IMR-90 (cell line): ENCODE measurements at regions not wholly inside any gene's neighbourhood (a gene's known extent, or its start where the extent isn't known, plus 50 kb on each side); places are given as distances from the start of the nearest gene placed in this dataset.

Source experiments
- ATAC-seq: fragments of 200-7000 bp; cut with Tn5 transposase; 2 replicates; pipeline ENCODE4 v1.9.1; 2020; ENCODE audit warnings: low read depth, mild to moderate bottlenecking, moderate library complexity
- BruUV-seq: library from RNA; stranded (reverse); fragments of 400-500 nt; replicated peaks from 2 replicates; lab custom pipeline; 2021; lab: Mats Ljungman, UMichigan
- CTCF ChIA-PET: fragments of 300-600 bp; formaldehyde crosslinking; extraction: SDS; loops from one replicate; lab custom pipeline; 2021; ENCODE audit warnings: antibody characterized with exemption; lab: Yijun Ruan, JAX
- POLR2A ChIA-PET: fragments of 300-600 bp; sonication (Branson Sonifier 250); formaldehyde crosslinking; loops from one replicate; lab custom pipeline; 2022; ENCODE audit warnings: antibody characterized with exemption; ENCODE audit not compliant: unreplicated experiment; lab: Charles Lee
- DNase-seq: peaks from one replicate; pipeline ENCODE4 v3.0.0; 2013
- H2AFZ ChIP-seq: replicated peaks from 2 replicates; pipeline ENCODE3; 2013; ENCODE audit warnings: low read length, mild to moderate bottlenecking; ENCODE audit not compliant: poor library complexity
- H2AK5ac ChIP-seq: 2 replicates; pipeline ENCODE4 v1.6.1; 2013; ENCODE audit warnings: low read depth, low read length, inconsistent platforms
- H2AK9ac ChIP-seq: replicated peaks from 2 replicates; pipeline ENCODE3; 2013; ENCODE audit warnings: mild to moderate bottlenecking, low read depth, low read length, moderate library complexity; ENCODE audit not compliant: poor library complexity
- H2BK120ac ChIP-seq: 2 replicates; pipeline ENCODE4 v1.6.1; 2013; ENCODE audit warnings: low read depth, low read length, inconsistent platforms
- H2BK15ac ChIP-seq: 3 replicates; pipeline ENCODE4 v1.6.1; 2013; ENCODE audit warnings: low read depth, low read length, inconsistent platforms
- H2BK20ac ChIP-seq: 2 replicates; pipeline ENCODE4 v1.6.1; 2013; ENCODE audit warnings: low read depth, mild to moderate bottlenecking, inconsistent platforms, low read length, moderate library complexity
- H2BK5ac ChIP-seq: 2 replicates; pipeline ENCODE4 v1.6.1; 2013; ENCODE audit warnings: mild to moderate bottlenecking, low read depth, low read length, inconsistent platforms; ENCODE audit not compliant: poor library complexity, severe bottlenecking
- H3K14ac ChIP-seq: replicated peaks from 2 replicates; pipeline ENCODE4 v1.6.1; 2013; ENCODE audit warnings: low read depth, low read length, inconsistent platforms
- H3K18ac ChIP-seq: 2 replicates; pipeline ENCODE4 v1.6.1; 2013; ENCODE audit warnings: low read depth, low read length, control low read depth
- H3K23ac ChIP-seq: 2 replicates; pipeline ENCODE4 v1.6.1; 2013; ENCODE audit warnings: low read depth, low read length, inconsistent platforms
- H3K27ac ChIP-seq: 2 replicates; pipeline ENCODE4 v1.5.1; 2013; ENCODE audit warnings: mild to moderate bottlenecking, control low read depth, low read length; ENCODE audit not compliant: insufficient read depth
- H3K27me3 ChIP-seq: 2 replicates; pipeline ENCODE4 v1.6.1; 2013; ENCODE audit warnings: low read length; ENCODE audit not compliant: control insufficient read depth, insufficient read depth
- H3K36me3 ChIP-seq: 2 replicates; pipeline ENCODE4 v1.6.1; 2013; ENCODE audit warnings: low read length, mixed read lengths; ENCODE audit not compliant: control insufficient read depth, insufficient read depth
- H3K4ac ChIP-seq: 2 replicates; pipeline ENCODE4 v1.6.1; 2013; ENCODE audit warnings: low read depth, low read length, inconsistent platforms
- H3K4me1 ChIP-seq: 2 replicates; pipeline ENCODE4 v1.6.1; 2013; ENCODE audit warnings: low read length, mixed read lengths; ENCODE audit not compliant: control insufficient read depth, insufficient read depth
- H3K4me2 ChIP-seq: 2 replicates; pipeline ENCODE4 v1.6.1; 2013; ENCODE audit warnings: low read depth, mild to moderate bottlenecking, control low read depth, low read length, moderate library complexity
- H3K4me3 ChIP-seq: 2 replicates; pipeline ENCODE4 v1.5.1; 2013; ENCODE audit warnings: low read depth, mild to moderate bottlenecking, control low read depth, low read length, moderate library complexity; ENCODE audit not compliant: insufficient read depth
- H3K56ac ChIP-seq: 2 replicates; pipeline ENCODE4 v1.6.1; 2013; ENCODE audit warnings: low read length, inconsistent platforms; ENCODE audit not compliant: insufficient read depth; ENCODE audit errors: extremely low read depth
- H3K79me1 ChIP-seq, 2 experiments: 2 replicates each; pipeline ENCODE4 v1.6.1; 2013; ENCODE audit warnings: low read length in 2 of 2, inconsistent platforms in 1 of 2, low read depth in 1 of 2
- H3K9ac ChIP-seq: 2 replicates; pipeline ENCODE4 v1.6.1; 2013; ENCODE audit warnings: low read depth, low read length, control low read depth
- H3K9me1 ChIP-seq: 2 replicates; pipeline ENCODE4 v1.6.1; 2013; ENCODE audit warnings: low read length, inconsistent platforms; ENCODE audit not compliant: insufficient read depth
- H3K9me3 ChIP-seq: 2 replicates; pipeline ENCODE4 v1.6.1; 2013; ENCODE audit warnings: low read length; ENCODE audit not compliant: control insufficient read depth, insufficient read depth
- H4K20me1 ChIP-seq: 2 replicates; pipeline ENCODE4 v1.6.1; 2013; ENCODE audit warnings: low read length, inconsistent platforms; ENCODE audit not compliant: insufficient read depth
- H4K5ac ChIP-seq: 2 replicates; pipeline ENCODE4 v1.6.1; 2013; ENCODE audit warnings: mild to moderate bottlenecking, low read depth, low read length, control low read depth
- H4K8ac ChIP-seq, 2 experiments: 2 replicates each; pipeline ENCODE4 v1.6.1; 2013; ENCODE audit warnings: low read depth in 2 of 2, low read length in 2 of 2, control low read depth in 1 of 2, inconsistent platforms in 1 of 2
- H4K91ac ChIP-seq: 2 replicates; pipeline ENCODE4 v1.6.1; 2013; ENCODE audit warnings: low read depth, low read length, inconsistent platforms; ENCODE audit not compliant: insufficient read depth
- CHD1 ChIP-seq: IDR thresholded peaks from 2 replicates; pipeline ENCODE4 v1.6.1; 2012; ENCODE audit warnings: low read depth, low read length, improper control_type of control experiment
- CTCF ChIP-seq: conservative IDR thresholded peaks from 2 replicates; pipeline ENCODE4 v1.5.1; 2012; ENCODE audit warnings: mild to moderate bottlenecking, low read depth, low read length, improper control_type of control experiment
- ELK1 ChIP-seq: fragments of 150-350 bp; IDR thresholded peaks from 2 replicates; pipeline ENCODE4 v1.6.1; 2016; ENCODE audit warnings: low read depth, mild to moderate bottlenecking, low read length, moderate library complexity, borderline replicate concordance
- MAFK ChIP-seq: IDR thresholded peaks from 2 replicates; pipeline ENCODE4 v1.6.1; 2012; ENCODE audit warnings: low read depth, low read length, improper control_type of control experiment
- MAZ ChIP-seq: IDR thresholded peaks from 2 replicates; pipeline ENCODE4 v1.6.1; 2012; ENCODE audit warnings: low read depth, mild to moderate bottlenecking, low read length, improper control_type of control experiment, moderate library complexity, borderline replicate concordance
- MXI1 ChIP-seq: IDR thresholded peaks from 2 replicates; pipeline ENCODE4 v1.6.1; 2012; ENCODE audit warnings: low read depth, mild to moderate bottlenecking, low read length, moderate library complexity, borderline replicate concordance
- WGBS, 2 experiments: methylation state at CpG; one replicate each; pipeline versions ENCODE4 v1.1.5 to v1.1.7; 2013; ENCODE audit warnings: missing lambda C conversion rate in 2 of 2; ENCODE audit not compliant: insufficient read length in 1 of 2; ENCODE audit errors: extremely low coverage in 2 of 2; 5-methylcytosine and 5-hydroxymethylcytosine counted together
- dilution Hi-C: fragments of 300-500 bp; cut with HindIII; formaldehyde crosslinking; loops from one replicate; pipeline ENCODE4 v1.14.3; 2018; ENCODE audit warnings: low sequenced_read_pairs; ENCODE audit not compliant: unreplicated experiment
- in situ Hi-C: fragments of 300-500 bp; cut with MboI; formaldehyde crosslinking; loops from 3 replicates; pipeline ENCODE4 v1.14.3; 2019; ENCODE audit warnings: low sequenced_read_pairs, inconsistent platforms, mixed read lengths
- intact Hi-C: fragments of 100-400 bp; cut with micrococcal nuclease; formaldehyde crosslinking; loops from 2 replicates; pipeline ENCODE4 v1.10.0; 2022

GRCh38 chr7:17669204-17669603 is 271.1 kb downstream of the SNX13 start:
- H3K4me2 ChIP-seq: no peak overlapping the region
- H2BK20ac ChIP-seq: no peak overlapping the region
- H3K79me1 ChIP-seq: no peaks in the 10 kb centered on the region
- no peaks in the 10 kb centered on the region for H3K9me3 ChIP-seq
- no peak overlapping the region for H4K5ac ChIP-seq
- POLR2A ChIA-PET: no interaction called here
- intact Hi-C loops: no loop called here
- H3K18ac ChIP-seq: no peak overlapping the region
- no peak for TF ChIP-seq ELK1
- no peak for TF ChIP-seq CTCF
- TF ChIP-seq MXI1: no peak
- no peak for TF ChIP-seq MAZ
- no peak for TF ChIP-seq CHD1
- no peak for TF ChIP-seq MAFK
- no peaks in the 10 kb centered on the region for H3K36me3 ChIP-seq
- no peak overlapping the region for H3K56ac ChIP-seq
- 80% methylated on average over 2 of the region's 4 CpGs; no CpG with 5 or more reads in 1 of the 2 experiments for WGBS, 2 experiments
- H2AFZ ChIP-seq: no peak overlapping the region
- H4K8ac ChIP-seq: no peak overlapping the region
- H3K4me1 ChIP-seq: no peaks in the 10 kb centered on the region
- ATAC-seq (no peak), DNase-seq (no peak)
- H2BK120ac ChIP-seq: no peak overlapping the region
- H3K14ac ChIP-seq: no peak overlapping the region
- no peaks in the 10 kb centered on the region for H3K27me3 ChIP-seq
- no TSS peak for BruUV-seq
- dilution Hi-C loops: no loop called here
- H3K27ac ChIP-seq: no peak overlapping the region
- no peak overlapping the region for H3K4me3 ChIP-seq
- no peak overlapping the region for H3K9ac ChIP-seq
- no peak overlapping the region for H3K4ac ChIP-seq
- no peaks in the 10 kb centered on the region for H3K9me1 ChIP-seq
- no peak overlapping the region for H3K23ac ChIP-seq
- no peak overlapping the region for H2AK5ac ChIP-seq
- H4K91ac ChIP-seq: no peak overlapping the region
- no peak overlapping the region for H2AK9ac ChIP-seq
- no peak overlapping the region for H2BK5ac ChIP-seq
- in situ Hi-C loops: no loop called here
- CTCF ChIA-PET: interaction anchor here (1.0 kb wide), 1 partner anchor 10 kb away, joined by 3 read pairs; no protein-coding TSS in a partner anchor
- H2BK15ac ChIP-seq: no peak overlapping the region
- H4K20me1 ChIP-seq: no peaks in the 10 kb centered on the region
